ENCODE measurements at regions not wholly inside any gene's neighbourhood (a gene's known extent, or its start where the extent isn't known, plus 50 kb on each side); places are given as distances from the start of the nearest gene placed in this dataset.
A peak's percentile ranks its signal among the peaks of the same experiment; 100 is the strongest.

- Histone ChIP-seq H3F3A (replicated peaks; ENCODE audit: insufficient read depth) (no peaks in the 10 kb centered on the region), H3K36me3 (replicated peaks in 1 of 2; ENCODE audit: control insufficient read depth in 1 of 2, insufficient read depth in 2 of 2, low read length in 1 of 2) (no peaks in the 10 kb centered on the region), H3K27me3 (ENCODE audit: insufficient read depth) (no peaks in the 10 kb centered on the region), H3K9me3 (peaks cover 10% of the 10 kb centered on the region; the same call in 1 of the 2 replicates), H2AFZ (ENCODE audit: low read depth) (no peak overlapping the region), H3K79me2 (ENCODE audit: insufficient read depth) (no peaks in the 10 kb centered on the region), H3K4me2 (no peak overlapping the region), H3K9me2 (no peaks in the 10 kb centered on the region), H3K9ac (no peak overlapping the region), H3K4me1 (ENCODE audit: control insufficient read depth in 1 of 2, insufficient read depth in 2 of 2, low read depth in 1 of 2, low read length in 1 of 2) (peaks cover 0 to 11% of the 10 kb centered on the region in 2 experiments; a peak in 2 of 4 replicates), H4K20me1 (ENCODE audit: insufficient read depth) (no peaks in the 10 kb centered on the region), H3K4me3 (ENCODE audit: low read depth in 2 of 2, low read length in 1 of 2) (no peak overlapping the region), H3K27ac (ENCODE audit: low read depth in 2 of 2, low read length in 1 of 2) (no peak overlapping the region)
- POLR2A ChIA-PET: no interaction called here
- WGBS (ENCODE audit: low lambda C conversion rate): 31% methylated on average over 3 of the region's 3 CpGs
- no peak for DNase-seq
- CTCF ChIA-PET: no interaction called here
- no peak for TF ChIP-seq PBX3 (IDR thresholded peaks at IDR 0.05)
- TF ChIP-seq GABPA (IDR thresholded peaks at IDR 0.05; ENCODE audit: low read depth): no peak
- TF ChIP-seq, protein P1, sequence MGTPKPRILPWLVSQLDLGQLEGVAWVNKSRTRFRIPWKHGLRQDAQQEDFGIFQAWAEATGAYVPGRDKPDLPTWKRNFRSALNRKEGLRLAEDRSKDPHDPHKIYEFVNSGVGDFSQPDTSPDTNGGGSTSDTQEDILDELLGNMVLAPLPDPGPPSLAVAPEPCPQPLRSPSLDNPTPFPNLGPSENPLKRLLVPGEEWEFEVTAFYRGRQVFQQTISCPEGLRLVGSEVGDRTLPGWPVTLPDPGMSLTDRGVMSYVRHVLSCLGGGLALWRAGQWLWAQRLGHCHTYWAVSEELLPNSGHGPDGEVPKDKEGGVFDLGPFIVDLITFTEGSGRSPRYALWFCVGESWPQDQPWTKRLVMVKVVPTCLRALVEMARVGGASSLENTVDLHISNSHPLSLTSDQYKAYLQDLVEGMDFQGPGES (IDR thresholded peaks at IDR 0.05; ENCODE audit: low read depth, low read length): no peak
- no peak for TF ChIP-seq FOXM1 (IDR thresholded peaks at IDR 0.05; ENCODE audit: low read depth)
- no peak for TF ChIP-seq SIN3A (IDR thresholded peaks at IDR 0.05; ENCODE audit: borderline replicate concordance, low read depth, low read length)
- TF ChIP-seq TCF12 (IDR thresholded peaks at IDR 0.05): no peak
Measured at GRCh38 chr3:26259176-26259575, 363.4 kb upstream of the LRRC3B start.

- Histone ChIP-seq H3K36me3 (replicated peaks in 1 of 2; ENCODE audit: control insufficient read depth in 1 of 2, insufficient read depth in 2 of 2, low read length in 1 of 2) (no peaks in the 10 kb centered on the region), H3K27me3 (ENCODE audit: insufficient read depth) (no peaks in the 10 kb centered on the region), H3K4me3 (ENCODE audit: low read depth in 2 of 2, low read length in 1 of 2) (no peak overlapping the region), H3K9me3 (peaks cover 8% of the 10 kb centered on the region; the same call in 1 of the 2 replicates), H3K4me1 (ENCODE audit: control insufficient read depth in 1 of 2, insufficient read depth in 2 of 2, low read depth in 1 of 2, low read length in 1 of 2) (peaks cover 0 to 11% of the 10 kb centered on the region in 2 experiments; a peak in 2 of 4 replicates), H2AFZ (ENCODE audit: low read depth) (no peak overlapping the region), H3K79me2 (ENCODE audit: insufficient read depth) (no peaks in the 10 kb centered on the region), H3K9ac (no peak overlapping the region), H3K27ac (ENCODE audit: low read depth in 2 of 2, low read length in 1 of 2) (peak overlapping the region in 1 of 2 experiments; percentile 47; a peak in 2 of 4 replicates), H4K20me1 (ENCODE audit: insufficient read depth) (no peaks in the 10 kb centered on the region), H3K4me2 (no peak overlapping the region), H3K9me2 (no peaks in the 10 kb centered on the region), H3F3A (replicated peaks; ENCODE audit: insufficient read depth) (no peaks in the 10 kb centered on the region)
- peak; percentile 32 for DNase-seq
- WGBS (ENCODE audit: low lambda C conversion rate): 0% methylated on average over 1 of the region's 1 CpG
- ChIA-PET CTCF (interaction anchor here (1.1 kb wide), 1 partner anchor 14 kb away, joined by 3 read pairs; no protein-coding TSS in a partner anchor), POLR2A (no interaction called here)
- TF ChIP-seq GABPA (IDR thresholded peaks at IDR 0.05; ENCODE audit: low read depth) (no peak), CHD2 (IDR thresholded peaks at IDR 0.05; ENCODE audit: low read length, partially characterized antibody) (no peak), RAD21 (IDR thresholded peaks at IDR 0.05; ENCODE audit: low read length) (peak; percentile 20; the same call in 1 of the 2 replicates), ELF1 (IDR thresholded peaks at IDR 0.05) (no peak), TCF12 (IDR thresholded peaks at IDR 0.05) (no peak), CTCF (IDR thresholded peaks at IDR 0.05) (no peak), RCOR1 (IDR thresholded peaks at IDR 0.05; ENCODE audit: low read length) (peak; percentile 72), PBX3 (IDR thresholded peaks at IDR 0.05) (no peak), TEAD4 (IDR thresholded peaks at IDR 0.05; ENCODE audit: borderline replicate concordance, insufficient read depth) (no peak), EP300 (IDR thresholded peaks at IDR 0.05; ENCODE audit: borderline replicate concordance in 1 of 2, low read depth in 1 of 2, low read length in 1 of 2) (peak in 1 of 2 experiments; percentile 79; a peak in 2 of 4 replicates), SIN3A (IDR thresholded peaks at IDR 0.05; ENCODE audit: borderline replicate concordance, low read depth, low read length) (no peak), ZBTB33 (IDR thresholded peaks at IDR 0.05; ENCODE audit: borderline replicate concordance, low read depth) (no peak), NRF1 (IDR thresholded peaks at IDR 0.05; ENCODE audit: low read depth, low read length) (no peak), MXI1 (IDR thresholded peaks at IDR 0.05; ENCODE audit: low read depth, low read length) (no peak), YY1 (IDR thresholded peaks at IDR 0.05; ENCODE audit: low read depth) (no peak), SMC3 (IDR thresholded peaks at IDR 0.05; ENCODE audit: low read depth, low read length) (no peak), MEF2A (IDR thresholded peaks at IDR 0.05; ENCODE audit: borderline replicate concordance, low read depth) (no peak)
- TF ChIP-seq, protein P1 (IDR thresholded peaks at IDR 0.05; ENCODE audit: low read depth, low read length): no peak
Measured at GRCh38 chr3:26260139-26260538, 362.4 kb upstream of the LRRC3B start.

All from SK-N-SH (cell line).